ENCODE measurements at regions not wholly inside any gene's neighbourhood (a gene's known extent, or its start where the extent isn't known, plus 50 kb on each side); places are given as distances from the start of the nearest gene placed in this dataset.

- H3K9ac ChIP-seq (ENCODE audit: low read length): no peak overlapping the region
- no peaks in the 10 kb centered on the region for H3K79me2 ChIP-seq (ENCODE audit: low read length)
- H4K20me1 ChIP-seq (ENCODE audit: insufficient read depth, low read depth, low read length): no peaks in the 10 kb centered on the region
- H3K4me2 ChIP-seq (ENCODE audit: low read depth, low read length, poor library complexity, severe bottlenecking): no peak overlapping the region
- H3K4me1 ChIP-seq (ENCODE audit: low read length): no peaks in the 10 kb centered on the region
- no peaks in the 10 kb centered on the region; the same call in 1 of the 2 replicates for H3K9me2 ChIP-seq (replicated peaks; ENCODE audit: insufficient read depth, low read length)
- DNase-seq: no peak
- no peaks in the 10 kb centered on the region for H3K27me3 ChIP-seq (ENCODE audit: low read length)
- H3K27ac ChIP-seq (ENCODE audit: low read length): no peak overlapping the region
- no peak overlapping the region for H3K4me3 ChIP-seq (ENCODE audit: low read length)
- H3K9me3 ChIP-seq (ENCODE audit: low read length): no peaks in the 10 kb centered on the region
- H3K36me3 ChIP-seq (ENCODE audit: insufficient read depth, low read length): no peaks in the 10 kb centered on the region
- no peak overlapping the region for H2AFZ ChIP-seq (ENCODE audit: low read length)
Measured at GRCh38 chr4:42732776-42733175, 75.9 kb upstream of the ATP8A1 start.

GRCh38 chr4:42729505-42730237, 72.8 kb upstream of the ATP8A1 start:
- H3K36me3 ChIP-seq (ENCODE audit: insufficient read depth, low read length): no peaks in the 10 kb centered on the region
- no peaks in the 10 kb centered on the region for H3K4me1 ChIP-seq (ENCODE audit: low read length)
- no peaks in the 10 kb centered on the region for H4K20me1 ChIP-seq (ENCODE audit: insufficient read depth, low read depth, low read length)
- H3K9me3 ChIP-seq (ENCODE audit: low read length): no peaks in the 10 kb centered on the region
- H2AFZ ChIP-seq (ENCODE audit: low read length): no peak overlapping the region
- H3K79me2 ChIP-seq (ENCODE audit: low read length): no peaks in the 10 kb centered on the region
- no peak overlapping the region for H3K4me2 ChIP-seq (ENCODE audit: low read depth, low read length, poor library complexity, severe bottlenecking)
- no peak overlapping the region for H3K4me3 ChIP-seq (ENCODE audit: low read length)
- H3K27me3 ChIP-seq (ENCODE audit: low read length): no peaks in the 10 kb centered on the region
- H3K9ac ChIP-seq (ENCODE audit: low read length): no peak overlapping the region
- no peaks in the 10 kb centered on the region; the same call in 1 of the 2 replicates for H3K9me2 ChIP-seq (replicated peaks; ENCODE audit: insufficient read depth, low read length)
- no peak overlapping the region for H3K27ac ChIP-seq (ENCODE audit: low read length)
- no peak for DNase-seq

GRCh38 chr4:42724451-42724850, 67.5 kb upstream of the ATP8A1 start:
- no peak for DNase-seq

GRCh38 chr4:42720533-42720932, 63.6 kb upstream of the ATP8A1 start:
- Histone ChIP-seq H4K20me1 (ENCODE audit: insufficient read depth, low read depth, low read length) (no peaks in the 10 kb centered on the region), H3K9me2 (replicated peaks; ENCODE audit: insufficient read depth, low read length) (no peaks in the 10 kb centered on the region), H3K4me1 (ENCODE audit: low read length) (no peaks in the 10 kb centered on the region), H3K4me3 (ENCODE audit: low read length) (no peak overlapping the region), H3K36me3 (ENCODE audit: insufficient read depth, low read length) (no peaks in the 10 kb centered on the region), H3K79me2 (ENCODE audit: low read length) (no peaks in the 10 kb centered on the region), H2AFZ (ENCODE audit: low read length) (no peak overlapping the region), H3K9ac (ENCODE audit: low read length) (no peak overlapping the region), H3K4me2 (ENCODE audit: low read depth, low read length, poor library complexity, severe bottlenecking) (no peak overlapping the region), H3K27me3 (ENCODE audit: low read length) (no peaks in the 10 kb centered on the region), H3K9me3 (ENCODE audit: low read length) (no peaks in the 10 kb centered on the region), H3K27ac (ENCODE audit: low read length) (no peak overlapping the region)
- DNase-seq: no peak

More at GRCh38 chr4:42724451-42724850, 67.5 kb upstream of the ATP8A1 start:
- Histone ChIP-seq H3K4me2 (ENCODE audit: low read depth, low read length, poor library complexity, severe bottlenecking) (no peak overlapping the region), H3K4me1 (ENCODE audit: low read length) (no peaks in the 10 kb centered on the region), H3K36me3 (ENCODE audit: insufficient read depth, low read length) (no peaks in the 10 kb centered on the region), H3K27me3 (ENCODE audit: low read length) (no peaks in the 10 kb centered on the region), H3K4me3 (ENCODE audit: low read length) (no peak overlapping the region), H3K9me3 (ENCODE audit: low read length) (no peaks in the 10 kb centered on the region), H2AFZ (ENCODE audit: low read length) (no peak overlapping the region), H4K20me1 (ENCODE audit: insufficient read depth, low read depth, low read length) (no peaks in the 10 kb centered on the region), H3K9ac (ENCODE audit: low read length) (no peak overlapping the region), H3K27ac (ENCODE audit: low read length) (no peak overlapping the region), H3K79me2 (ENCODE audit: low read length) (no peaks in the 10 kb centered on the region), H3K9me2 (replicated peaks; ENCODE audit: insufficient read depth, low read length) (no peaks in the 10 kb centered on the region)

GRCh38 chr4:42719257-42719656, 62.4 kb upstream of the ATP8A1 start:
- DNase-seq: no peak
- H3K36me3 ChIP-seq (ENCODE audit: insufficient read depth, low read length): no peaks in the 10 kb centered on the region
- H3K79me2 ChIP-seq (ENCODE audit: low read length): no peaks in the 10 kb centered on the region
- H3K27ac ChIP-seq (ENCODE audit: low read length): no peak overlapping the region
- H3K9ac ChIP-seq (ENCODE audit: low read length): no peak overlapping the region
- H3K9me3 ChIP-seq (ENCODE audit: low read length): no peaks in the 10 kb centered on the region
- H3K4me3 ChIP-seq (ENCODE audit: low read length): no peak overlapping the region
- H3K4me2 ChIP-seq (ENCODE audit: low read depth, low read length, poor library complexity, severe bottlenecking): no peak overlapping the region
- H3K27me3 ChIP-seq (ENCODE audit: low read length): no peaks in the 10 kb centered on the region
- H3K9me2 ChIP-seq (replicated peaks; ENCODE audit: insufficient read depth, low read length): no peaks in the 10 kb centered on the region
- H4K20me1 ChIP-seq (ENCODE audit: insufficient read depth, low read depth, low read length): no peaks in the 10 kb centered on the region
- H2AFZ ChIP-seq (ENCODE audit: low read length): no peak overlapping the region
- H3K4me1 ChIP-seq (ENCODE audit: low read length): no peaks in the 10 kb centered on the region

- no peaks in the 10 kb centered on the region for H3K9me2 ChIP-seq (replicated peaks; ENCODE audit: insufficient read depth, low read length)
- H3K4me2 ChIP-seq (ENCODE audit: low read depth, low read length, poor library complexity, severe bottlenecking): no peak overlapping the region
- DNase-seq: no peak
- H4K20me1 ChIP-seq (ENCODE audit: insufficient read depth, low read depth, low read length): no peaks in the 10 kb centered on the region
- no peak overlapping the region for H3K4me3 ChIP-seq (ENCODE audit: low read length)
- H3K9ac ChIP-seq (ENCODE audit: low read length): no peak overlapping the region
- H3K36me3 ChIP-seq (ENCODE audit: insufficient read depth, low read length): no peaks in the 10 kb centered on the region
- no peaks in the 10 kb centered on the region for H3K4me1 ChIP-seq (ENCODE audit: low read length)
- H3K9me3 ChIP-seq (ENCODE audit: low read length): no peaks in the 10 kb centered on the region
- H2AFZ ChIP-seq (ENCODE audit: low read length): no peak overlapping the region
- H3K27me3 ChIP-seq (ENCODE audit: low read length): no peaks in the 10 kb centered on the region
- no peaks in the 10 kb centered on the region for H3K79me2 ChIP-seq (ENCODE audit: low read length)
- H3K27ac ChIP-seq (ENCODE audit: low read length): no peak overlapping the region
Measured at GRCh38 chr4:42718336-42718735, 61.4 kb upstream of the ATP8A1 start.

- Histone ChIP-seq H3K36me3 (ENCODE audit: insufficient read depth, low read length) (no peaks in the 10 kb centered on the region), H3K27ac (ENCODE audit: low read length) (no peak overlapping the region), H3K4me1 (ENCODE audit: low read length) (no peaks in the 10 kb centered on the region), H4K20me1 (ENCODE audit: insufficient read depth, low read depth, low read length) (no peaks in the 10 kb centered on the region), H3K4me3 (ENCODE audit: low read length) (no peak overlapping the region), H3K27me3 (ENCODE audit: low read length) (no peaks in the 10 kb centered on the region), H2AFZ (ENCODE audit: low read length) (no peak overlapping the region), H3K4me2 (ENCODE audit: low read depth, low read length, poor library complexity, severe bottlenecking) (no peak overlapping the region), H3K79me2 (ENCODE audit: low read length) (no peaks in the 10 kb centered on the region), H3K9ac (ENCODE audit: low read length) (no peak overlapping the region), H3K9me3 (ENCODE audit: low read length) (no peaks in the 10 kb centered on the region), H3K9me2 (replicated peaks; ENCODE audit: insufficient read depth, low read length) (no peaks in the 10 kb centered on the region)
- DNase-seq: no peak
Measured at GRCh38 chr4:42716996-42717395, 60.1 kb upstream of the ATP8A1 start.

- no peaks in the 10 kb centered on the region for H4K20me1 ChIP-seq (ENCODE audit: insufficient read depth, low read depth, low read length)
- DNase-seq: no peak
- H3K9me3 ChIP-seq (ENCODE audit: low read length): no peaks in the 10 kb centered on the region
- H3K4me3 ChIP-seq (ENCODE audit: low read length): no peak overlapping the region
- no peaks in the 10 kb centered on the region for H3K79me2 ChIP-seq (ENCODE audit: low read length)
- H3K4me2 ChIP-seq (ENCODE audit: low read depth, low read length, poor library complexity, severe bottlenecking): no peak overlapping the region
- H3K36me3 ChIP-seq (ENCODE audit: insufficient read depth, low read length): no peaks in the 10 kb centered on the region
- no peak overlapping the region for H2AFZ ChIP-seq (ENCODE audit: low read length)
- no peaks in the 10 kb centered on the region for H3K27me3 ChIP-seq (ENCODE audit: low read length)
- H3K4me1 ChIP-seq (ENCODE audit: low read length): no peaks in the 10 kb centered on the region
- H3K9me2 ChIP-seq (replicated peaks; ENCODE audit: insufficient read depth, low read length): no peaks in the 10 kb centered on the region
- H3K27ac ChIP-seq (ENCODE audit: low read length): no peak overlapping the region
- H3K9ac ChIP-seq (ENCODE audit: low read length): no peak overlapping the region
Measured at GRCh38 chr4:42715807-42716482, 59.0 kb upstream of the ATP8A1 start.

Data from Karpas-422 (cell line).